ENCODE measurements at regions not wholly inside any gene's neighbourhood (a gene's known extent, or its start where the extent isn't known, plus 50 kb on each side); places are given as distances from the start of the nearest gene placed in this dataset.

- TF ChIP-seq POLR2A (IDR thresholded peaks at IDR 0.05), result no peak
- TF ChIP-seq, protein P1, sequence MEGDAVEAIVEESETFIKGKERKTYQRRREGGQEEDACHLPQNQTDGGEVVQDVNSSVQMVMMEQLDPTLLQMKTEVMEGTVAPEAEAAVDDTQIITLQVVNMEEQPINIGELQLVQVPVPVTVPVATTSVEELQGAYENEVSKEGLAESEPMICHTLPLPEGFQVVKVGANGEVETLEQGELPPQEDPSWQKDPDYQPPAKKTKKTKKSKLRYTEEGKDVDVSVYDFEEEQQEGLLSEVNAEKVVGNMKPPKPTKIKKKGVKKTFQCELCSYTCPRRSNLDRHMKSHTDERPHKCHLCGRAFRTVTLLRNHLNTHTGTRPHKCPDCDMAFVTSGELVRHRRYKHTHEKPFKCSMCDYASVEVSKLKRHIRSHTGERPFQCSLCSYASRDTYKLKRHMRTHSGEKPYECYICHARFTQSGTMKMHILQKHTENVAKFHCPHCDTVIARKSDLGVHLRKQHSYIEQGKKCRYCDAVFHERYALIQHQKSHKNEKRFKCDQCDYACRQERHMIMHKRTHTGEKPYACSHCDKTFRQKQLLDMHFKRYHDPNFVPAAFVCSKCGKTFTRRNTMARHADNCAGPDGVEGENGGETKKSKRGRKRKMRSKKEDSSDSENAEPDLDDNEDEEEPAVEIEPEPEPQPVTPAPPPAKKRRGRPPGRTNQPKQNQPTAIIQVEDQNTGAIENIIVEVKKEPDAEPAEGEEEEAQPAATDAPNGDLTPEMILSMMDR (IDR thresholded peaks at IDR 0.05), result no peak
These were observed 73.0 kb downstream of the TMEM114 start for GRCh38 chr16:8517280-8517679.
